Liver (tissue), 3 donors: ENCODE measurements at regions not wholly inside any gene's neighbourhood (a gene's known extent, or its start where the extent isn't known, plus 50 kb on each side); places are given as distances from the start of the nearest gene placed in this dataset.
"Not testable (repeated sequence)": the region's sequence is repeated elsewhere in the genome, so short reads cannot be mapped to it uniquely, and the experiment has no call there.

Experiments used
- JUND ChIP-seq, 2 donors: IDR thresholded peaks; 2 replicates each; pipeline ENCODE4 v1.6.1; 2016; ENCODE audit warnings: antibody characterized with exemption in 2 of 2
- RAD21 ChIP-seq, 2 donors: IDR thresholded peaks; 2 replicates each; pipeline ENCODE4 v1.6.1; 2016; ENCODE audit warnings: antibody characterized with exemption in 2 of 2, mild to moderate bottlenecking in 2 of 2
- SP1 ChIP-seq: IDR thresholded peaks from 2 replicates; pipeline ENCODE4 v1.6.1; 2018; ENCODE audit warnings: antibody characterized with exemption, mild to moderate bottlenecking
- YY1 ChIP-seq: IDR thresholded peaks from 2 replicates; pipeline ENCODE4 v1.6.1; 2016; ENCODE audit warnings: antibody characterized with exemption, mild to moderate bottlenecking
- TF ChIP-seq, protein P1 (sequence below): fragments of 150-350 bp; IDR thresholded peaks from 2 replicates; pipeline ENCODE4 v1.5.1; 2017; ENCODE audit warnings: improper control_type of control experiment, low read depth, low read length; ENCODE audit not compliant: missing input control
- TF ChIP-seq, protein P2 (sequence below): IDR thresholded peaks from 2 replicates; pipeline ENCODE4 v1.6.1; 2016; ENCODE audit warnings: antibody characterized with exemption
- TF ChIP-seq, protein P3 (sequence below): IDR thresholded peaks from 2 replicates; pipeline ENCODE4 v1.6.1; 2016; ENCODE audit warnings: antibody characterized with exemption
- donor health status: healthy.
- donor health status: healthy.

DNA sequence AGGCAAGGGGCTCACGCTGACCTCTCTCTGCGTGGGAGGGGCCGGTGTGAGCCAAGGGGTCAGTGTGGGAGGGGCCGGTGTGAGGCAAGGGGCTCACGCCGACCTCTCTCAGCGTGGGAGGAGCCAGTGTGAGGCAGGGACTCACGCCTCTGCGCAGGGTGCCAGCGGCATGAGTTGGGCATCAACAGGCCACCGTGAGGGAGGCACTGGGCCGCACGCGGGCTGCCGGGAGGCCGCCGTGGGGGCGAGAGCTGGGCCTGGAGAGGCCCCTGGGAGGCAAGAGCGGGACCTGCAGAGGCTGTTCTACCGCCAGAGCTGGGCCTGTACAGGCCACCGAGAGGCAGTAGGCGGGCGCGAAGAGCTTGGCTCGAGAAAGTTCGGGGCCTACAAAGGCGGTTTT lies 255.6 kb upstream of the NUPR2 start:
- TF ChIP-seq SP1; JUND (IDR thresholded peaks at IDR 0.05); RAD21 (IDR thresholded peaks at IDR 0.05); YY1: not testable (repeated sequence)
- TF ChIP-seq, protein P1, sequence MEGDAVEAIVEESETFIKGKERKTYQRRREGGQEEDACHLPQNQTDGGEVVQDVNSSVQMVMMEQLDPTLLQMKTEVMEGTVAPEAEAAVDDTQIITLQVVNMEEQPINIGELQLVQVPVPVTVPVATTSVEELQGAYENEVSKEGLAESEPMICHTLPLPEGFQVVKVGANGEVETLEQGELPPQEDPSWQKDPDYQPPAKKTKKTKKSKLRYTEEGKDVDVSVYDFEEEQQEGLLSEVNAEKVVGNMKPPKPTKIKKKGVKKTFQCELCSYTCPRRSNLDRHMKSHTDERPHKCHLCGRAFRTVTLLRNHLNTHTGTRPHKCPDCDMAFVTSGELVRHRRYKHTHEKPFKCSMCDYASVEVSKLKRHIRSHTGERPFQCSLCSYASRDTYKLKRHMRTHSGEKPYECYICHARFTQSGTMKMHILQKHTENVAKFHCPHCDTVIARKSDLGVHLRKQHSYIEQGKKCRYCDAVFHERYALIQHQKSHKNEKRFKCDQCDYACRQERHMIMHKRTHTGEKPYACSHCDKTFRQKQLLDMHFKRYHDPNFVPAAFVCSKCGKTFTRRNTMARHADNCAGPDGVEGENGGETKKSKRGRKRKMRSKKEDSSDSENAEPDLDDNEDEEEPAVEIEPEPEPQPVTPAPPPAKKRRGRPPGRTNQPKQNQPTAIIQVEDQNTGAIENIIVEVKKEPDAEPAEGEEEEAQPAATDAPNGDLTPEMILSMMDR, result not testable (repeated sequence)
- TF ChIP-seq, protein P2, sequence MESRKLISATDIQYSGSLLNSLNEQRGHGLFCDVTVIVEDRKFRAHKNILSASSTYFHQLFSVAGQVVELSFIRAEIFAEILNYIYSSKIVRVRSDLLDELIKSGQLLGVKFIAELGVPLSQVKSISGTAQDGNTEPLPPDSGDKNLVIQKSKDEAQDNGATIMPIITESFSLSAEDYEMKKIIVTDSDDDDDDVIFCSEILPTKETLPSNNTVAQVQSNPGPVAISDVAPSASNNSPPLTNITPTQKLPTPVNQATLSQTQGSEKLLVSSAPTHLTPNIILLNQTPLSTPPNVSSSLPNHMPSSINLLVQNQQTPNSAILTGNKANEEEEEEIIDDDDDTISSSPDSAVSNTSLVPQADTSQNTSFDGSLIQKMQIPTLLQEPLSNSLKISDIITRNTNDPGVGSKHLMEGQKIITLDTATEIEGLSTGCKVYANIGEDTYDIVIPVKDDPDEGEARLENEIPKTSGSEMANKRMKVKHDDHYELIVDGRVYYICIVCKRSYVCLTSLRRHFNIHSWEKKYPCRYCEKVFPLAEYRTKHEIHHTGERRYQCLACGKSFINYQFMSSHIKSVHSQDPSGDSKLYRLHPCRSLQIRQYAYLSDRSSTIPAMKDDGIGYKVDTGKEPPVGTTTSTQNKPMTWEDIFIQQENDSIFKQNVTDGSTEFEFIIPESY, result not testable (repeated sequence)
- TF ChIP-seq, protein P3, sequence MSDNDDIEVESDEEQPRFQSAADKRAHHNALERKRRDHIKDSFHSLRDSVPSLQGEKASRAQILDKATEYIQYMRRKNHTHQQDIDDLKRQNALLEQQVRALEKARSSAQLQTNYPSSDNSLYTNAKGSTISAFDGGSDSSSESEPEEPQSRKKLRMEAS, result not testable (repeated sequence)
